ENCODE measurements at regions not wholly inside any gene's neighbourhood (a gene's known extent, or its start where the extent isn't known, plus 50 kb on each side); places are given as distances from the start of the nearest gene placed in this dataset.
"Not testable (repeated sequence)": the region's sequence is repeated elsewhere in the genome, so short reads cannot be mapped to it uniquely, and the experiment has no call there.

- DNase-seq (ENCODE audit: low spot score) = no peak
Measured at GRCh38 chr9:96064826-96065481, 189.5 kb downstream of the ERCC6L2 start.

- DNase-seq (ENCODE audit: low spot score) = no peak
Measured at GRCh38 chr9:96062854-96063253, 187.4 kb downstream of the ERCC6L2 start.

GRCh38 chr9:96062031-96062430, 186.5 kb downstream of the ERCC6L2 start:
- DNase-seq (ENCODE audit: low spot score) = no peak

- peak; percentile 57 for DNase-seq (ENCODE audit: low spot score)
Measured at GRCh38 chr9:96061293-96061987, 185.9 kb downstream of the ERCC6L2 start.

- no peak for DNase-seq (ENCODE audit: low spot score)
Measured at GRCh38 chr9:96058218-96058617, 182.7 kb downstream of the ERCC6L2 start.

GRCh38 chr9:96057155-96057554, 181.7 kb downstream of the ERCC6L2 start:
- no peak for DNase-seq (ENCODE audit: low spot score)

- DNase-seq (ENCODE audit: low spot score) = no peak
Measured at GRCh38 chr9:96056226-96056625, 180.7 kb downstream of the ERCC6L2 start.

GRCh38 chr9:96054248-96054647, 178.8 kb downstream of the ERCC6L2 start:
- not testable (repeated sequence) for DNase-seq (ENCODE audit: low spot score)

- DNase-seq (ENCODE audit: low spot score) = no peak
Measured at GRCh38 chr9:96052686-96053085, 177.2 kb downstream of the ERCC6L2 start.

- DNase-seq (ENCODE audit: low spot score) = no peak
Measured at GRCh38 chr9:96051423-96051822, 175.9 kb downstream of the ERCC6L2 start.

GRCh38 chr9:96050861-96051155, 175.3 kb downstream of the ERCC6L2 start:
- no peak for DNase-seq (ENCODE audit: low spot score)

GRCh38 chr9:96050048-96050860, 174.8 kb downstream of the ERCC6L2 start:
- DNase-seq (ENCODE audit: low spot score) = no peak

- no peak for DNase-seq (ENCODE audit: low spot score)
Measured at GRCh38 chr9:96048956-96049831, 173.7 kb downstream of the ERCC6L2 start.

- DNase-seq (ENCODE audit: low spot score) = peak; percentile 37
Measured at GRCh38 chr9:96048104-96048955, 172.8 kb downstream of the ERCC6L2 start.

GRCh38 chr9:96047741-96048103, 172.2 kb downstream of the ERCC6L2 start:
- DNase-seq (ENCODE audit: low spot score) = no peak

- no peak for DNase-seq (ENCODE audit: low spot score)
Measured at GRCh38 chr9:96047116-96047639, 171.7 kb downstream of the ERCC6L2 start.

GRCh38 chr9:96045811-96046210, 170.3 kb downstream of the ERCC6L2 start:
- no peak for DNase-seq (ENCODE audit: low spot score)

- DNase-seq (ENCODE audit: low spot score) = no peak
Measured at GRCh38 chr9:96044401-96044800, 168.9 kb downstream of the ERCC6L2 start.

- DNase-seq (ENCODE audit: low spot score) = no peak
Measured at GRCh38 chr9:96040591-96041461, 165.3 kb downstream of the ERCC6L2 start.

- no peak for DNase-seq (ENCODE audit: low spot score)
Measured at GRCh38 chr9:96038914-96039313, 163.4 kb downstream of the ERCC6L2 start.
